NCI-H2171 (cell line): ENCODE measurements at regions not wholly inside any gene's neighbourhood (a gene's known extent, or its start where the extent isn't known, plus 50 kb on each side); places are given as distances from the start of the nearest gene placed in this dataset.

ENCODE experiments used
- DNase-seq: peaks from one replicate; lab custom pipeline; 2025; lab: John Stamatoyannopoulos, UW

- DNase-seq: no peak
Measured at GRCh38 chr14:80146941-80147340, 64.4 kb downstream of the DIO2 start.

GRCh38 chr14:80136358-80136757, 74.9 kb downstream of the DIO2 start:
- peak; percentile 45 for DNase-seq

GRCh38 chr14:80135305-80136088, 75.8 kb downstream of the DIO2 start:
- DNase-seq: no peak

GRCh38 chr14:80134321-80134720, 77.0 kb downstream of the DIO2 start:
- no peak for DNase-seq

- DNase-seq: no peak
Measured at GRCh38 chr14:80133457-80133856, 77.8 kb downstream of the DIO2 start.

GRCh38 chr14:80127466-80127865, 83.8 kb downstream of the DIO2 start:
- no peak for DNase-seq

- no peak for DNase-seq
Measured at GRCh38 chr14:80124794-80125193, 86.5 kb downstream of the DIO2 start.

- peak; percentile 34 for DNase-seq
Measured at GRCh38 chr14:80117876-80118275, 93.4 kb downstream of the DIO2 start.

GRCh38 chr14:80116157-80116556, 95.1 kb downstream of the DIO2 start:
- no peak for DNase-seq

- DNase-seq: no peak
Measured at GRCh38 chr14:80110721-80111120, 100.6 kb downstream of the DIO2 start.

GRCh38 chr14:80109055-80109454, 102.2 kb downstream of the DIO2 start:
- DNase-seq: no peak

GRCh38 chr14:80108430-80108829, 102.9 kb downstream of the DIO2 start:
- DNase-seq: no peak

- DNase-seq: no peak
Measured at GRCh38 chr14:80105488-80105994, 105.8 kb downstream of the DIO2 start.

- DNase-seq: no peak
Measured at GRCh38 chr14:80101835-80102234, 109.5 kb downstream of the DIO2 start.

DNA sequence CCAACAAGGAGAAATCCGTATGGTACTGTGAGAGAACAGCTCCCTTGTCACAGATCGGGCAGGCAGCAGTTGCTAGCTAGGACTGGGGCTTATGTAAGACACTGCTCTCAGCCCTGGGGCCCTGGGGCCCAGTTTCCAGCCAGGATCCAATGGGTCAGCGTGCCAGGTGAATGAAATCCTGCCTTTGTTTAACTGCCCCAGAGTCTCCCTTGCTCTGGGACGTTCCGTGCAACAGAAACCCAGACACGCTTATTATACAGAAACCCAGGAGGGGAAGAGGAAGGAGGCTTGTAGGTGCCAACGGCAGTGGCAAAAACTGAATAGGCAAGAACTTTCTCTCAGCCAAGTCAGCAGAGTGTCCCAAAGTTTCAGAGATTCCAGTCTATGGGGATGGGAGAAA, 110.6 kb downstream of the DIO2 start:
- DNase-seq: no peak

DNA sequence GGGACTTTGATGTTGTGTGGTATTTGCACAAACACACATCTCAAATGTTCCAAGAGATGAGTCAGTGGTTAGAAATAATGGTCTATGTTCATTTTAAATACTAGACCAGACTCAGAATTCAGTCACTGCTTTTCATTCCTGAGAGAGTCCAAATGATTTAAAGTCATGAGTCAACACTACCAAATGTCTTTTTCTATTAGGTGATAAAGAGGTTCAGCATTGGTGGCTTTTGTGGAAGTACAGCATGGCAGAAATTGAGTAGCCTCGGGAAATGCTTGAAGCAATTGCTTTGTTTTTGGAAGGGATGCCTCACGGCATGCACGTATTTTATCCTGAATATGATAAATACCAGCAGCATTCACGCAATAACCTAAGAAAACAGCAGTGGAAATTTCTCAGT, 115.7 kb downstream of the DIO2 start:
- no peak for DNase-seq

- no peak for DNase-seq
Measured at GRCh38 chr14:80087411-80087810, 123.9 kb downstream of the DIO2 start.

DNA sequence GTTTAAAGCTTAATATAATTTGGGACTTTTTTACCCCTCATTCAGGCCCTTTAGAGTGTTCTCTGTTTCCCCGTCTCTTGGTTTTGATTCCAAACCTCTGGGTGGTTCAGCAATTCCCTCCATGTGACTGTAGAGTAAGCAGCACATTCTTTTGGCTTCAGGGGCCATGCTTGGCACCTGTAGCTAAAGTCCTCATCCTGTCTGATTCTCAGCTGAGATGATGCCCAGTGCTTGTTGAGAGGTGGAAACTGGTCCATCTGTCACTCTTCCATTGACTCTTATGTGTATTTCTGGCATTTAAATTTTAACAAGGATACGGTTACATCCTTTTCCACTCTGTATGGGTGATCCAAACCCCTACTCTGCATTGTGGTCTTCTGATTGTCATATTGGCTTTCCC, 127.1 kb downstream of the DIO2 start:
- DNase-seq: no peak

DNA sequence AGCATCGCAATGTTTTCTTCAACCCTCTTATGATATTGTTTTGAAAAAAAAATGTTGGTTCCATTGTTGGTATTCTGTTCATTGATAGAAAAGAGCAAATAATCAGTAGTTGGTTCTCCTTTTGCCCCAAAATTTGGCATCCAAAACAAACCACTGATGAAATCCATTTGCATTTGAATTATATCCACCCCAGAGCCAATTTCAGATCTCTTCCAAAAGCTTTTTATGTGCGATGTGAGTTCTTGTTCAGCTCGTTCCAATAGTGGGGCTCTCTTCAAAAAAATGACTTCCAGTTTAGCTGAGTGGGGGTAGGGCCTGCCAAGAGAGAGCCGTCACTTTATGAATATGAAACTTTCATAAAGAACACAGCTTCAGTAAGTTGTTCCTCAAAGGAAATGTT, 130.7 kb downstream of the DIO2 start:
- DNase-seq: no peak

- peak; percentile 64 for DNase-seq
Measured at GRCh38 chr14:80078501-80078900, 132.8 kb downstream of the DIO2 start.

DNA sequence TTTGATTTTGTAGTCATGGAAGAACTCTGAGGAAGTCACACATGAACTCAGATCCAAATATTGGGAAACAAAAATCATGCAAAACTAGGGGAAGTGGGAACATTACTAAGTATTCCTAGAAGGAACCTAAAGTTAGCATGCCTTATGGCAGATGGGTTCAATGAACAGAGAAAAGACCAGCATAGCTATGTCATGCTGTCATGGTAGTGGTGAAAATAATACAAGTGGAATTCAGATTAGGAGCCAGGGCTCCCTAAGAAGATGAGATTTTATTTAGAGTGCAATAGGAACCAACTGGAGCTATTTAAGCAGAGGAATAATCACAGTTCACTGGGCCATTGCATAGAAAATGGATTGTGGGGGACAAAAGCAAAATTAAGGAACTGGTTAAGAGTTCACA, 134.0 kb downstream of the DIO2 start:
- no peak for DNase-seq

GRCh38 chr14:80074900-80075574, 136.3 kb downstream of the DIO2 start:
- DNase-seq: no peak

- DNase-seq: no peak
Measured at GRCh38 chr14:80059041-80059440, 152.3 kb downstream of the DIO2 start.

DNA sequence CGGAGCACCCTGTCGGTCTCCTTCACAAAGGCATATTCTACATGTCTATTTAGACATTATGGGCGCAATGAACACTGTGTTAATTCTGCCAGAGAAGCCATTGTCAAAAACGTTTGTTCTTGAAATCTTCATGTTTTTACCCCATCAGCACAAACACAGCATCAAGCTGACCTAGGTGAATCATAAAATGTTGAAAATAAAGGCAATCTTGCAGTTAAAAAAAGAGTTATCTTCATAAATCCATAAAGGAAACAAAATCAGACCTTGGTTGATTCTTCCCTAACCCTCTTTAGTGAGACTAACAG, 154.9 kb downstream of the DIO2 start:
- no peak for DNase-seq
